ENCODE measurements at regions not wholly inside any gene's neighbourhood (a gene's known extent, or its start where the extent isn't known, plus 50 kb on each side); places are given as distances from the start of the nearest gene placed in this dataset.

GRCh38 chr6:14196026-14196425 lies 78.5 kb downstream of the CD83 start:
- H3K27me3 ChIP-seq (ENCODE audit: control insufficient read depth in 1 of 2, insufficient read depth in 2 of 2, low read length in 2 of 2) = peaks cover 0 to 2% of the 10 kb centered on the region in 2 experiments; a peak in 1 of 5 replicates
- no TSS peak for BruUV-seq (replicated peaks)
- H3K9me3 ChIP-seq (ENCODE audit: low read length) = no peaks in the 10 kb centered on the region
- no peak overlapping the region for H3K4me2 ChIP-seq (ENCODE audit: low read depth, low read length)
- DNase-seq (ENCODE audit: low spot score) = no peak
- WGBS (ENCODE audit: low lambda C conversion rate) = 35% methylated on average over 4 of the region's 4 CpGs
- no peak overlapping the region for H3K4me3 ChIP-seq (replicated peaks in 1 of 3; ENCODE audit: insufficient read depth in 1 of 3, low read depth in 2 of 3, low read length in 3 of 3)
- H3K27ac ChIP-seq (ENCODE audit: extremely low read length, insufficient read depth, low read length) = no peak overlapping the region
- no peaks in the 10 kb centered on the region for H3K79me2 ChIP-seq (ENCODE audit: insufficient read depth, low read length)
- no peaks in the 10 kb centered on the region for H4K20me1 ChIP-seq (ENCODE audit: insufficient read depth, low read length)
- no peaks in the 10 kb centered on the region for H3K4me1 ChIP-seq (ENCODE audit: insufficient read depth, low read length)
- TF ChIP-seq HCFC1 (IDR thresholded peaks at IDR 0.05; ENCODE audit: low read depth, low read length) (no peak), MAFF (IDR thresholded peaks at IDR 0.05; ENCODE audit: low read depth, low read length) (0 out of 2 replicates have a peak, but pooled peaks have one; percentile 25), MAFK (conservative IDR thresholded peaks at IDR 0.05 in 1 of 2, IDR thresholded peaks at IDR 0.05 in 1 of 2; ENCODE audit: low read length in 2 of 2) (peak; percentile 46 to 48)
- no peak overlapping the region for H3K9ac ChIP-seq (ENCODE audit: insufficient read depth, low read depth, low read length)
- no peak for ATAC-seq
- POLR2A ChIA-PET = no interaction called here
- intact Hi-C loops (cut with micrococcal nuclease; ENCODE audit: unreplicated experiment) (no loop called here), in situ Hi-C loops (cut with HindIII; ENCODE audit: extremely low pct_ligation_motif_present, low pct_unique_long_range_greater_than_20kb) (no loop called here)
- CTCF ChIA-PET (ENCODE audit: low intra/inter-chr PET ratio, low total read pairs) = no interaction called here
- no peak overlapping the region for H2AFZ ChIP-seq (ENCODE audit: low read length)
- no peaks in the 10 kb centered on the region for H3K36me3 ChIP-seq (replicated peaks in 1 of 2; ENCODE audit: control insufficient read depth in 1 of 2, insufficient read depth in 2 of 2, low read length in 2 of 2)
- no peak for FAIRE-seq

- CTCF ChIA-PET (ENCODE audit: low intra/inter-chr PET ratio, low total read pairs) = no interaction called here
- no peaks in the 10 kb centered on the region for H3K9me3 ChIP-seq (ENCODE audit: low read length)
- H3K79me2 ChIP-seq (ENCODE audit: insufficient read depth, low read length) = no peaks in the 10 kb centered on the region
- FAIRE-seq (no peak), ATAC-seq (no peak), DNase-seq (ENCODE audit: low spot score) (no peak)
- no peaks in the 10 kb centered on the region for H3K4me1 ChIP-seq (ENCODE audit: insufficient read depth, low read length)
- in situ Hi-C loops (cut with HindIII; ENCODE audit: extremely low pct_ligation_motif_present, low pct_unique_long_range_greater_than_20kb) = no loop called here
- H3K27me3 ChIP-seq (ENCODE audit: control insufficient read depth in 1 of 2, insufficient read depth in 2 of 2, low read length in 2 of 2) = no peaks in the 10 kb centered on the region
- POLR2A ChIA-PET = no interaction called here
- WGBS (ENCODE audit: low lambda C conversion rate) = 33% methylated on average over 3 of the region's 3 CpGs
- intact Hi-C loops (cut with micrococcal nuclease; ENCODE audit: unreplicated experiment) = no loop called here
- H3K27ac ChIP-seq (ENCODE audit: extremely low read length, insufficient read depth, low read length) = no peak overlapping the region
- H3K9ac ChIP-seq (ENCODE audit: insufficient read depth, low read depth, low read length) = no peak overlapping the region
- H4K20me1 ChIP-seq (ENCODE audit: insufficient read depth, low read length) = no peaks in the 10 kb centered on the region
- H3K36me3 ChIP-seq (replicated peaks in 1 of 2; ENCODE audit: control insufficient read depth in 1 of 2, insufficient read depth in 2 of 2, low read length in 2 of 2) = no peaks in the 10 kb centered on the region
- no peak overlapping the region for H2AFZ ChIP-seq (ENCODE audit: low read length)
- no TSS peak for BruUV-seq (replicated peaks)
- H3K4me3 ChIP-seq (replicated peaks in 1 of 3; ENCODE audit: insufficient read depth in 1 of 3, low read depth in 2 of 3, low read length in 3 of 3) = no peak overlapping the region
- TF ChIP-seq ZNF10 (CRISPR knock-in tag; IDR thresholded peaks at IDR 0.05; ENCODE audit: borderline replicate concordance, low read depth) (no peak), CEBPB (IDR thresholded peaks at IDR 0.05; ENCODE audit: borderline replicate concordance, low read depth, low read length) (peak; percentile 51; the same call in 1 of the 2 replicates), MLLT10 (CRISPR knock-in tag; IDR thresholded peaks at IDR 0.05) (no peak), ZNF296 (CRISPR knock-in tag; conservative IDR thresholded peaks at IDR 0.05) (no peak)
- TF ChIP-seq, protein P1, sequence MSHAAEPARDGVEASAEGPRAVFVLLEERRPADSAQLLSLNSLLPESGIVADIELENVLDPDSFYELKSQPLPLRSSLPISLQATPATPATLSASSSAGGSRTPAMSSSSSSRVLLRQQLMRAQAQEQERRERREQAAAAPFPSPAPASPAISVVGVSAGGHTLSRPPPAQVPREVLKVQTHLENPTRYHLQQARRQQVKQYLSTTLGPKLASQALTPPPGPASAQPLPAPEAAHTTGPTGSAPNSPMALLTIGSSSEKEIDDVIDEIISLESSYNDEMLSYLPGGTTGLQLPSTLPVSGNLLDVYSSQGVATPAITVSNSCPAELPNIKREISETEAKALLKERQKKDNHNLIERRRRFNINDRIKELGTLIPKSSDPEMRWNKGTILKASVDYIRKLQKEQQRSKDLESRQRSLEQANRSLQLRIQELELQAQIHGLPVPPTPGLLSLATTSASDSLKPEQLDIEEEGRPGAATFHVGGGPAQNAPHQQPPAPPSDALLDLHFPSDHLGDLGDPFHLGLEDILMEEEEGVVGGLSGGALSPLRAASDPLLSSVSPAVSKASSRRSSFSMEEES (CRISPR knock-in tag; IDR thresholded peaks at IDR 0.05) = no peak
- H3K4me2 ChIP-seq (ENCODE audit: low read depth, low read length) = no peak overlapping the region
These were observed 79.5 kb downstream of the CD83 start for GRCh38 chr6:14197118-14197517.

All from HepG2 (cell line).